ENCODE measurements at regions not wholly inside any gene's neighbourhood (a gene's known extent, or its start where the extent isn't known, plus 50 kb on each side); places are given as distances from the start of the nearest gene placed in this dataset.

- TF ChIP-seq, protein P1, sequence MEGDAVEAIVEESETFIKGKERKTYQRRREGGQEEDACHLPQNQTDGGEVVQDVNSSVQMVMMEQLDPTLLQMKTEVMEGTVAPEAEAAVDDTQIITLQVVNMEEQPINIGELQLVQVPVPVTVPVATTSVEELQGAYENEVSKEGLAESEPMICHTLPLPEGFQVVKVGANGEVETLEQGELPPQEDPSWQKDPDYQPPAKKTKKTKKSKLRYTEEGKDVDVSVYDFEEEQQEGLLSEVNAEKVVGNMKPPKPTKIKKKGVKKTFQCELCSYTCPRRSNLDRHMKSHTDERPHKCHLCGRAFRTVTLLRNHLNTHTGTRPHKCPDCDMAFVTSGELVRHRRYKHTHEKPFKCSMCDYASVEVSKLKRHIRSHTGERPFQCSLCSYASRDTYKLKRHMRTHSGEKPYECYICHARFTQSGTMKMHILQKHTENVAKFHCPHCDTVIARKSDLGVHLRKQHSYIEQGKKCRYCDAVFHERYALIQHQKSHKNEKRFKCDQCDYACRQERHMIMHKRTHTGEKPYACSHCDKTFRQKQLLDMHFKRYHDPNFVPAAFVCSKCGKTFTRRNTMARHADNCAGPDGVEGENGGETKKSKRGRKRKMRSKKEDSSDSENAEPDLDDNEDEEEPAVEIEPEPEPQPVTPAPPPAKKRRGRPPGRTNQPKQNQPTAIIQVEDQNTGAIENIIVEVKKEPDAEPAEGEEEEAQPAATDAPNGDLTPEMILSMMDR (IDR thresholded peaks at IDR 0.05) = no peak
- TF ChIP-seq POLR2A (IDR thresholded peaks at IDR 0.05) = no peak
These were observed 56.7 kb downstream of the GADD45G start for GRCh38 chr9:89661391-89661949.
